ENCODE measurements at regions not wholly inside any gene's neighbourhood (a gene's known extent, or its start where the extent isn't known, plus 50 kb on each side); places are given as distances from the start of the nearest gene placed in this dataset.

DNA sequence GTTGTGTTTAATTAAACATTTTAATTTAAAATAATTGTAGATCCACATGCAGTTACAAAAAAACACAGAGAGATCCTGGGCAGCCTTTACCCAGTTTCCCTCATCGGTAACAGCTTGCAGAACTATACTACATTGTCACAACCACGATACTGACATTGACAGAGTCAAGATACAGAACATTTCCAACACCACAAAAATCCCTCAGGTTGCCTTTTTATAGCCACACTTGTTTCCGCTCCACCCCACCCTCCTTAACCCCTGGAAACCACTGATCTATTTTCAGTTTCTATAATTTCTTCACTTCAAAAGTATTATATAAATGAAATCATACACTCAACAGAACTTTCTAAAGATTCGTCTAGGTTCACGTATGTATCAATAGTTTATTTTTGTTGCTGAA lies 458.8 kb upstream of the SOX5 start:
- no peak for TF ChIP-seq POLR2A (IDR thresholded peaks at IDR 0.05)
- TF ChIP-seq, protein P1, sequence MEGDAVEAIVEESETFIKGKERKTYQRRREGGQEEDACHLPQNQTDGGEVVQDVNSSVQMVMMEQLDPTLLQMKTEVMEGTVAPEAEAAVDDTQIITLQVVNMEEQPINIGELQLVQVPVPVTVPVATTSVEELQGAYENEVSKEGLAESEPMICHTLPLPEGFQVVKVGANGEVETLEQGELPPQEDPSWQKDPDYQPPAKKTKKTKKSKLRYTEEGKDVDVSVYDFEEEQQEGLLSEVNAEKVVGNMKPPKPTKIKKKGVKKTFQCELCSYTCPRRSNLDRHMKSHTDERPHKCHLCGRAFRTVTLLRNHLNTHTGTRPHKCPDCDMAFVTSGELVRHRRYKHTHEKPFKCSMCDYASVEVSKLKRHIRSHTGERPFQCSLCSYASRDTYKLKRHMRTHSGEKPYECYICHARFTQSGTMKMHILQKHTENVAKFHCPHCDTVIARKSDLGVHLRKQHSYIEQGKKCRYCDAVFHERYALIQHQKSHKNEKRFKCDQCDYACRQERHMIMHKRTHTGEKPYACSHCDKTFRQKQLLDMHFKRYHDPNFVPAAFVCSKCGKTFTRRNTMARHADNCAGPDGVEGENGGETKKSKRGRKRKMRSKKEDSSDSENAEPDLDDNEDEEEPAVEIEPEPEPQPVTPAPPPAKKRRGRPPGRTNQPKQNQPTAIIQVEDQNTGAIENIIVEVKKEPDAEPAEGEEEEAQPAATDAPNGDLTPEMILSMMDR (IDR thresholded peaks at IDR 0.05), result no peak
- TF ChIP-seq POLR2AphosphoS5 (IDR thresholded peaks at IDR 0.05), result no peak
- Histone ChIP-seq H3K27ac (no peak overlapping the region), H3K27me3 (no peaks in the 10 kb centered on the region), H3K9me3 (no peaks in the 10 kb centered on the region), H3K36me3 (no peaks in the 10 kb centered on the region), H3K4me3 (no peak overlapping the region), H3K4me1 (no peaks in the 10 kb centered on the region)
- DNase-seq (ENCODE audit: low spot score in 2 of 2), result no peak
- intact Hi-C loops (cut with DNase I; ENCODE audit: low total_unique reads), result loop anchor here (5.0 kb wide), 1 partner anchor 794 kb away; no protein-coding TSS in a partner anchor

DNA sequence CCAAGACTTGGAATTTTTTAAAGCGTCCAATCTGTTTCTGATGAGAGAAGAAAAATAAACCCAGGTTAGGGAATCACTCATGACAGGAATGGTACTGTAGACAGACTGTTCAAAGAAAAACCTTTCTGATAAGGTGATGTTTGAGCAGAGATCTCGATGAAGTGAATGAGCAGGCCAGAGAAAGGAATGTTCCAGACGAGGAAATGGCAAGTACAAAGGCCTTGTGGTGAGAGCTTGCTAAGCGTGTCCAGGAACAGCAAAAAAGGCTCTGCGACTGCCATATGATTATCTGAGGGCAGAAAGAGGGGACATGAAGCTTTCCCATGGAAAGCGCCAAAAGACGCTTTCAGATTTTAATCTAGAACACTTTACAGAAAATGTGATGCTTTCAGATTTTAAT lies 458.4 kb upstream of the SOX5 start:
- no peak overlapping the region for H3K4me3 ChIP-seq
- TF ChIP-seq POLR2AphosphoS5 (IDR thresholded peaks at IDR 0.05), result no peak
- TF ChIP-seq, protein P1 (IDR thresholded peaks at IDR 0.05), result no peak
- TF ChIP-seq POLR2A (IDR thresholded peaks at IDR 0.05), result no peak
- no peaks in the 10 kb centered on the region for H3K4me1 ChIP-seq
- no peak for DNase-seq (ENCODE audit: low spot score in 2 of 2)
- no peak overlapping the region for H3K27ac ChIP-seq
- no peaks in the 10 kb centered on the region for H3K9me3 ChIP-seq
- intact Hi-C loops (cut with DNase I; ENCODE audit: low total_unique reads), result loop anchor here (5.0 kb wide), 1 partner anchor 794 kb away; no protein-coding TSS in a partner anchor
- H3K27me3 ChIP-seq, result no peaks in the 10 kb centered on the region
- H3K36me3 ChIP-seq, result no peaks in the 10 kb centered on the region

DNA sequence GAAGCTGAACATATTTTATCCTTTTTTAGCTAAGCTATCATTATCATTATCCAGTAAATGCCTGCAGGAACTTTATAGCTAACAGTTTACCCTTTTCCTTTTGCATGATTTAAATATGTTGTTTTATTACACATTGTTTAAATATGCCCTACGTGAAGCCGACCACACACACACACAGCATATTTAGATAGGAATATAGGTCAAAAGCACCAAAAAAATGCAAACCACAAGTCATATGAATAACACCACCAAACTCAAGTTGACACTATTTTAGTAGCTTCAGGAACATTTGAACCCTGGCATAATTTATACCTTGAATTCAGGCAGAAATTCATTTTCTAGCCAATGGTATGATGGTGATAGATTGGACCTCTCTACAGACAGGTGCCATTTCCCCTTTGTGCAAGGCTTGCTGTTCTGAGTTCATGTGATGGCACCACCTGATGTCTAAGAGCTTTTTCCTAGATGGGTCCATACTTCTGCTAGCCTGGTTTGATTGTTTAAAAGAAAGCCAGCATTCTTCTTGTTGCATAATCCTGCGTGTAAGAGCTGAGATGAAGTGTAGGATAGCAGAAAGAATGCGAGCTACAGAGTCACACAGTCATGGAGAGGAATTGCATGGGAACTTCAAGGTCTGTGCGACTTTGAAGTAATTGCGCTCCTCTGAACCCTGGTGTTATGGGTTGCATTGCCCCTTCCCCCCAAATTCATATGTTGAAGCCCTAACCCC lies 454.8 kb upstream of the SOX5 start:
- Histone ChIP-seq H3K27me3 (no peaks in the 10 kb centered on the region), H3K4me1 (no peaks in the 10 kb centered on the region), H3K27ac (no peak overlapping the region), H3K36me3 (no peaks in the 10 kb centered on the region), H3K9me3 (no peaks in the 10 kb centered on the region), H3K4me3 (no peak overlapping the region)
- intact Hi-C loops (cut with DNase I; ENCODE audit: low total_unique reads), result no loop called here
- no peak for TF ChIP-seq POLR2AphosphoS5 (IDR thresholded peaks at IDR 0.05)
- TF ChIP-seq POLR2A (IDR thresholded peaks at IDR 0.05), result no peak
- TF ChIP-seq, protein P1 (IDR thresholded peaks at IDR 0.05), result no peak
- no peak for DNase-seq (ENCODE audit: low spot score in 2 of 2)

DNA sequence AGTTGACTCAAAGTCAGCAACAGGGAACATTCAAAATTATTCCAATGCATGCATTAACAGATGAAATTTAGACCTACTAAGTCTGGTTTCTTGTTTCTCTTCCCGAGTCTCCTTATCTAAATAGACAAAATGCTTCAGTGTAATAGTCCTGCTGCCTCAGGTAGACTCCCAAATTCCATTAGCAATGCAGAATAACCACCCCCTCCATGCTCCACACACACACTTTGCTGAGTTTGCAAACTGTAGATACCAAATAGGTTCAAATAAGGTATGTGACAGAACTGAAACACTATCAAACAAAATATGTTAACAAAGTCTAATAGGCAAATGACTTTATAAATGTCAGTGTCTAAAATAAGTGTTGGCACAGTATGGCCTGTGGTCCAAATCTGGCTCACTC lies 451.1 kb upstream of the SOX5 start:
- intact Hi-C loops (cut with DNase I; ENCODE audit: low total_unique reads), result no loop called here
- H3K36me3 ChIP-seq, result no peaks in the 10 kb centered on the region
- TF ChIP-seq POLR2A (IDR thresholded peaks at IDR 0.05), result no peak
- no peak for TF ChIP-seq POLR2AphosphoS5 (IDR thresholded peaks at IDR 0.05)
- no peaks in the 10 kb centered on the region for H3K9me3 ChIP-seq
- H3K4me1 ChIP-seq, result no peaks in the 10 kb centered on the region
- no peak overlapping the region for H3K27ac ChIP-seq
- no peaks in the 10 kb centered on the region for H3K27me3 ChIP-seq
- H3K4me3 ChIP-seq, result no peak overlapping the region
- DNase-seq (ENCODE audit: low spot score in 2 of 2), result no peak

DNA sequence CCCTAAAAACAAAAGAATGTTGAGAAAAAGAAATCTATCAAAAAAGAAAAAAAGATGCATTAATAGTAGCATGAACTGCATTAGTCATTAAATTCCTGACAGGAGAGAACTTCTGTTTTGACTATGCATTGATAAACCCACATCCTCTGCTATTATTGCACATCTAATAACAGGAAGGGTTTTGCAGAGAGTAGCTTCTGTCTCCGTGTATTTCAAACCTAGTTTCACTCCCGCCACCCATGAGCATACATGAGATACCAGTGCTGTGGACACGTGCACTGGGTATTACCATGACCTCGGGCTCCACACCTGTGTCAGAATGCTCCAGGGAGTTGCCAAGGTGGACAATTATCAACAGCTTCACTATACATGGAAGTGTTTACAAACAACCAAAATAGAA lies 449.1 kb upstream of the SOX5 start:
- no peak for DNase-seq (ENCODE audit: low spot score in 2 of 2)
- Histone ChIP-seq H3K36me3 (no peaks in the 10 kb centered on the region), H3K27ac (no peak overlapping the region), H3K27me3 (no peaks in the 10 kb centered on the region), H3K9me3 (no peaks in the 10 kb centered on the region), H3K4me1 (no peaks in the 10 kb centered on the region), H3K4me3 (no peak overlapping the region)
- TF ChIP-seq, protein P1 (IDR thresholded peaks at IDR 0.05), result no peak
- TF ChIP-seq POLR2AphosphoS5 (IDR thresholded peaks at IDR 0.05) (no peak), POLR2A (IDR thresholded peaks at IDR 0.05) (no peak)
- intact Hi-C loops (cut with DNase I; ENCODE audit: low total_unique reads), result no loop called here

All from breast epithelium (tissue), 4 donors.